Keratinocyte (primary cell): ENCODE measurements at regions not wholly inside any gene's neighbourhood (a gene's known extent, or its start where the extent isn't known, plus 50 kb on each side); places are given as distances from the start of the nearest gene placed in this dataset.

Experiments used
- EZH2 ChIP-seq: IDR thresholded peaks from one replicate; pipeline ENCODE4 v1.6.1; 2012; ENCODE audit warnings: inconsistent platforms, mild to moderate bottlenecking, low read length, moderate library complexity
- TF ChIP-seq, protein P1 (sequence below), 3 experiments: IDR thresholded peaks in 1 of 3; conservative IDR thresholded peaks in 1 of 3; optimal IDR thresholded peaks in 1 of 3; 2 replicates in 2 of 3; 3 replicates in 1 of 3; pipeline versions ENCODE3 to v1.5.1; 2011; ENCODE audit warnings: low read length in 3 of 3, mild to moderate bottlenecking in 3 of 3, moderate library complexity in 2 of 3, control low read depth in 1 of 3, inconsistent platforms in 1 of 3; ENCODE audit not compliant: insufficient read depth in 2 of 3; ENCODE audit errors: extremely low read depth in 1 of 3

DNA sequence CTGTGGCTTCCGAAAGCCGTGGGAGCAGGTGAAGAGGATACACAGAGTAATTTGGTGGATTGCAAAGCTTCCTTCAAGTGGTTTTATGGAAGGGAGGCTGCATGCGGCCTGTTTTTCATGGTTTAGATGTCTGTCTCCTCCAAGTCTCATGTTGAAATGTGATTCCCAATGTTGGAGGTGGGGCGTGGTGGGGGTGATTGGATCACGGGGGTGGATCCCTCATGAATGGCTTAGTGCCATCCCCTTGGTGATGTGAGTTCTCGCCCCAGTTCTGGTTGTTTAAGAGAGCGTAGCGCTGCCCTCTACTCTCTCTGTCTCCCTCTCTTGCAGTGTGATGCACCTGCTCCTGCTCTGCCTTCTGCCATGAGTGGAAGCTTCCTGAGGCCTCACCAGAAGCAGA is 247.8 kb upstream of the B3GAT1 start:
- TF ChIP-seq, protein P1, sequence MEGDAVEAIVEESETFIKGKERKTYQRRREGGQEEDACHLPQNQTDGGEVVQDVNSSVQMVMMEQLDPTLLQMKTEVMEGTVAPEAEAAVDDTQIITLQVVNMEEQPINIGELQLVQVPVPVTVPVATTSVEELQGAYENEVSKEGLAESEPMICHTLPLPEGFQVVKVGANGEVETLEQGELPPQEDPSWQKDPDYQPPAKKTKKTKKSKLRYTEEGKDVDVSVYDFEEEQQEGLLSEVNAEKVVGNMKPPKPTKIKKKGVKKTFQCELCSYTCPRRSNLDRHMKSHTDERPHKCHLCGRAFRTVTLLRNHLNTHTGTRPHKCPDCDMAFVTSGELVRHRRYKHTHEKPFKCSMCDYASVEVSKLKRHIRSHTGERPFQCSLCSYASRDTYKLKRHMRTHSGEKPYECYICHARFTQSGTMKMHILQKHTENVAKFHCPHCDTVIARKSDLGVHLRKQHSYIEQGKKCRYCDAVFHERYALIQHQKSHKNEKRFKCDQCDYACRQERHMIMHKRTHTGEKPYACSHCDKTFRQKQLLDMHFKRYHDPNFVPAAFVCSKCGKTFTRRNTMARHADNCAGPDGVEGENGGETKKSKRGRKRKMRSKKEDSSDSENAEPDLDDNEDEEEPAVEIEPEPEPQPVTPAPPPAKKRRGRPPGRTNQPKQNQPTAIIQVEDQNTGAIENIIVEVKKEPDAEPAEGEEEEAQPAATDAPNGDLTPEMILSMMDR (optimal IDR thresholded peaks at IDR 0.05 in 1 of 3, IDR thresholded peaks at IDR 0.05 in 1 of 3, conservative IDR thresholded peaks at IDR 0.05 in 1 of 3; ENCODE audit: extremely low read depth in 1 of 3, insufficient read depth in 2 of 3, low read length in 3 of 3): no peak
- no peak for TF ChIP-seq EZH2
